H9 (cell line): ENCODE measurements at regions not wholly inside any gene's neighbourhood (a gene's known extent, or its start where the extent isn't known, plus 50 kb on each side); places are given as distances from the start of the nearest gene placed in this dataset.

Experiments
- DNase-seq: peaks from one replicate; pipeline ENCODE4 v3.0.0-alpha.2; 2017
- H2AFZ ChIP-seq: one replicate; pipeline ENCODE4 v1.6.1; 2013; ENCODE audit warnings: mild to moderate bottlenecking, low read length, control low read depth, moderate library complexity
- H2AK5ac ChIP-seq: 2 replicates; pipeline ENCODE4 v1.6.1; 2013; ENCODE audit warnings: low read length, control low read depth, mixed read lengths; ENCODE audit not compliant: insufficient read length
- H2BK120ac ChIP-seq: one replicate; pipeline ENCODE4 v1.6.1; 2013; ENCODE audit warnings: low read depth, mild to moderate bottlenecking, low read length, control low read depth, inconsistent platforms; ENCODE audit not compliant: poor library complexity, severe bottlenecking
- H2BK12ac ChIP-seq: 2 replicates; pipeline ENCODE4 v1.6.1; 2013; ENCODE audit warnings: low read length, control low read depth, mixed read lengths, low read depth; ENCODE audit not compliant: insufficient read length
- H2BK15ac ChIP-seq: 2 replicates; pipeline ENCODE4 v1.6.1; 2013; ENCODE audit warnings: low read depth, low read length, control low read depth
- H2BK20ac ChIP-seq: one replicate; pipeline ENCODE4 v1.6.1; 2013; ENCODE audit warnings: low read depth, mild to moderate bottlenecking, low read length, control low read depth, inconsistent platforms; ENCODE audit not compliant: poor library complexity, severe bottlenecking
- H2BK5ac ChIP-seq: 2 replicates; pipeline ENCODE4 v1.6.1; 2013; ENCODE audit warnings: low read length, control low read depth, mixed read lengths; ENCODE audit not compliant: insufficient read length
- H3K14ac ChIP-seq: 2 replicates; pipeline ENCODE4 v1.6.1; 2013; ENCODE audit warnings: low read length, control low read depth; ENCODE audit not compliant: insufficient read depth
- H3K18ac ChIP-seq: 2 replicates; pipeline ENCODE4 v1.6.1; 2013; ENCODE audit warnings: low read depth, mild to moderate bottlenecking, mixed read lengths, low read length, control low read depth; ENCODE audit not compliant: insufficient read length
- H3K23ac ChIP-seq: 2 replicates; pipeline ENCODE4 v1.6.1; 2013; ENCODE audit warnings: low read length, control low read depth, mixed read lengths, low read depth; ENCODE audit not compliant: insufficient read length
- H3K23me2 ChIP-seq: 2 replicates; pipeline ENCODE4 v1.6.1; 2013; ENCODE audit warnings: low read depth, mild to moderate bottlenecking, mixed read lengths, low read length, control low read depth; ENCODE audit not compliant: insufficient read length, poor library complexity, severe bottlenecking
- H3K27ac ChIP-seq: 2 replicates; pipeline ENCODE4 v1.5.1; 2013; ENCODE audit warnings: low read length, control low read depth, mixed read lengths, low read depth; ENCODE audit not compliant: insufficient read length
- H3K27me3 ChIP-seq: 2 replicates; pipeline ENCODE4 v1.6.1; 2013; ENCODE audit warnings: low read length, control low read depth, inconsistent platforms; ENCODE audit not compliant: insufficient read depth
- H3K4ac ChIP-seq: 2 replicates; pipeline ENCODE4 v1.6.1; 2013; ENCODE audit warnings: low read depth, mild to moderate bottlenecking, control low read depth, inconsistent platforms, low read length, moderate library complexity
- H3K4me1 ChIP-seq: 2 replicates; pipeline ENCODE4 v1.6.1; 2013; ENCODE audit warnings: low read length, control low read depth, inconsistent platforms; ENCODE audit not compliant: insufficient read depth
- H3K4me2 ChIP-seq: 2 replicates; pipeline ENCODE4 v1.6.1; 2013; ENCODE audit warnings: low read length, control low read depth, mixed read lengths; ENCODE audit not compliant: insufficient read length, insufficient read depth
- H3K56ac ChIP-seq: 2 replicates; pipeline ENCODE4 v1.6.1; 2013; ENCODE audit warnings: low read depth, mild to moderate bottlenecking, mixed read lengths, low read length, control low read depth; ENCODE audit not compliant: insufficient read length
- H3K79me1 ChIP-seq: 2 replicates; pipeline ENCODE4 v1.6.1; 2013; ENCODE audit warnings: low read depth, mild to moderate bottlenecking, moderate library complexity, low read length, control low read depth, inconsistent platforms; ENCODE audit not compliant: insufficient read depth, poor library complexity, severe bottlenecking
- H3K79me2 ChIP-seq: 2 replicates; pipeline ENCODE4 v1.6.1; 2013; ENCODE audit warnings: low read length, control low read depth, inconsistent platforms; ENCODE audit not compliant: insufficient read depth
- H3K9ac ChIP-seq: 2 replicates; pipeline ENCODE4 v1.6.1; 2013; ENCODE audit warnings: low read length, control low read depth, mixed read lengths; ENCODE audit not compliant: insufficient read length; ENCODE audit errors: extremely low read depth
- H3K9me3 ChIP-seq: one replicate; pipeline ENCODE4 v1.6.1; 2013; ENCODE audit warnings: low read depth, low read length, inconsistent platforms; ENCODE audit not compliant: control insufficient read depth
- H3T11ph ChIP-seq: one replicate; pipeline ENCODE4 v1.6.1; 2013; ENCODE audit warnings: mild to moderate bottlenecking, low read length, control low read depth, inconsistent platforms
- H4K20me1 ChIP-seq: one replicate; pipeline ENCODE4 v1.6.1; 2013; ENCODE audit not compliant: control insufficient read depth, insufficient read length, insufficient read depth
- H4K5ac ChIP-seq: 2 replicates; pipeline ENCODE4 v1.6.1; 2013; ENCODE audit warnings: low read depth, mild to moderate bottlenecking, mixed read lengths, low read length, control low read depth; ENCODE audit not compliant: insufficient read length
- H4K8ac ChIP-seq: replicated peaks from 2 replicates; pipeline ENCODE4 v1.6.1; 2013; ENCODE audit warnings: low read length, control low read depth, mixed read lengths, low read depth; ENCODE audit not compliant: insufficient read length
- H4K91ac ChIP-seq: 2 replicates; pipeline ENCODE4 v1.6.1; 2013; ENCODE audit warnings: low read depth, mild to moderate bottlenecking, moderate library complexity, mixed read lengths, low read length, control low read depth; ENCODE audit not compliant: insufficient read length
- H3K27ac Mint-ChIP-seq, 3 experiments: 2 replicates in 2 of 3; 3 replicates in 1 of 3; pipeline ENCODE4 v1.8.0; 2020 to 2021; ENCODE audit warnings: mixed read lengths in 3 of 3, mild to moderate bottlenecking in 1 of 3, moderate library complexity in 1 of 3
- H3K27me3 Mint-ChIP-seq: 2 replicates; pipeline ENCODE4 v1.8.0; 2021; ENCODE audit warnings: low read depth, mild to moderate bottlenecking, moderate library complexity, mixed read lengths
- H3K36me3 Mint-ChIP-seq, 3 experiments: 2 replicates in 2 of 3; 3 replicates in 1 of 3; pipeline ENCODE4 v1.8.0; 2020 to 2021; ENCODE audit warnings: low read depth in 3 of 3, mixed read lengths in 3 of 3; ENCODE audit not compliant: insufficient read depth in 1 of 3
- H3K4me1 Mint-ChIP-seq, 2 experiments: 2 replicates each; pipeline ENCODE4 v1.8.0; 2020; ENCODE audit warnings: mixed read lengths in 2 of 2
- H3K4me3 Mint-ChIP-seq, 2 experiments: 2 replicates in 1 of 2; 3 replicates in 1 of 2; pipeline ENCODE4 v1.8.0; 2020 to 2021; ENCODE audit warnings: mild to moderate bottlenecking in 2 of 2, mixed read lengths in 2 of 2, moderate library complexity in 1 of 2
- H3K9me3 Mint-ChIP-seq, 2 experiments: 2 replicates in 1 of 2; 3 replicates in 1 of 2; pipeline ENCODE4 v1.8.0; 2020; ENCODE audit warnings: mild to moderate bottlenecking in 2 of 2, mixed read lengths in 2 of 2, moderate library complexity in 1 of 2
- CTCF ChIP-seq: fragments of 200-600 bp; sonication (generic); conservative IDR thresholded peaks from 3 replicates; pipeline ENCODE4 v1.8.0; 2021; ENCODE audit warnings: antibody characterized with exemption, mild to moderate bottlenecking
- WGBS: extraction: QIAGEN DNeasy Blood & Tissue Kit; methylation state at CpG from one replicate; pipeline ENCODE4 v1.1.7; 2013; ENCODE audit warnings: missing lambda C conversion rate, low lambda C conversion rate, mixed read lengths; ENCODE audit not compliant: insufficient read length; ENCODE audit errors: extremely low coverage; 5-methylcytosine and 5-hydroxymethylcytosine counted together

DNA sequence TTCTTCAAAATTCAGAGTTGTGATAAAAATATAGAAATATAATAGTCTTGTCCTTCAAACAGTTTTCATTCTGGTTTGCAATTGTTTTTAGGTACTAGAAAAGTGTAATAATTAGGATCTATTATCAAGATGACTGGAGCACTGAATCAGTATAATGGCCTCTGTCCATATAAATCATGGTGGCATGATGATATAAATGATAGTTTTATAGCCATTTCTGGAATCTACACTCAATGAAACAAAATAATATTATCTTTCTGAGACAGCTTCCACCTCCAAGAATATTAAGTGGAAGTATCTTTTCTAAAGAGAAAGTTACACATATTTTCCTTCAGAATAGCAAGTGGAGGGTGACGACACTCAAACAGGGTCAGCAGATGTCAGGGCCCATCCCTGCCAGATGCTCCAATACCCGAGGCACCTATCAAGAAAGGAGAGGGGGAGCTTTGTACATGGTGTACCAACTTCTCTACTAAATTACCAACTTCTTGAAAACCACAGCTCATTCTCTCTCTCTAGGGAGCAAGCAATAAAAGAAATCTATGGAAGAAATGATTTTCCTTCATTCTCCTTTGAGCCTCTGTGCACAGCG lies 882.7 kb upstream of the CHAC2 start:
- WGBS, result no CpG with 5 or more reads among the region's 3 CpGs
- H3K27me3 Mint-ChIP-seq, result no peaks in the 10 kb centered on the region

More for the DNA sequence above, 882.7 kb upstream of the CHAC2 start:
- no peak for DNase-seq
- no peak overlapping the region for H2BK120ac ChIP-seq
- H3K9ac ChIP-seq, result no peak overlapping the region
- H3K4me2 ChIP-seq, result no peak overlapping the region
- H4K8ac ChIP-seq, result no peak overlapping the region
- H3K4me1 ChIP-seq, result no peaks in the 10 kb centered on the region
- no peak overlapping the region for H3K23ac ChIP-seq
- no peak overlapping the region for H2AK5ac ChIP-seq
- no peak overlapping the region for H3K27ac Mint-ChIP-seq
- H3K36me3 Mint-ChIP-seq, result no peaks in the 10 kb centered on the region
- no peaks in the 10 kb centered on the region for H3K23me2 ChIP-seq
- no peak for TF ChIP-seq CTCF
- no peak overlapping the region for H2BK20ac ChIP-seq
- no peaks in the 10 kb centered on the region for H3K27me3 ChIP-seq
- H3T11ph ChIP-seq, result no peak overlapping the region
- no peaks in the 10 kb centered on the region for H3K79me2 ChIP-seq
- H3K14ac ChIP-seq, result no peak overlapping the region
- peaks cover 3 to 4% of the 10 kb centered on the region in 2 experiments for H3K4me1 Mint-ChIP-seq
- H3K56ac ChIP-seq, result no peak overlapping the region
- H2BK12ac ChIP-seq, result no peak overlapping the region
- no peaks in the 10 kb centered on the region for H3K79me1 ChIP-seq
- no peaks in the 10 kb centered on the region for H4K20me1 ChIP-seq
- H2AFZ ChIP-seq, result no peak overlapping the region
- no peak overlapping the region for H3K4ac ChIP-seq
- H4K5ac ChIP-seq, result no peak overlapping the region
- H3K4me3 Mint-ChIP-seq, result no peak overlapping the region
- H3K9me3 ChIP-seq, result no peaks in the 10 kb centered on the region
- no peak overlapping the region for H3K27ac ChIP-seq
- H2BK15ac ChIP-seq, result no peak overlapping the region
- no peak overlapping the region for H3K18ac ChIP-seq
- H4K91ac ChIP-seq, result no peak overlapping the region
- H2BK5ac ChIP-seq, result no peak overlapping the region
- H3K9me3 Mint-ChIP-seq, result no peaks in the 10 kb centered on the region
